Heart left ventricle (tissue), 16 donors: ENCODE measurements at regions not wholly inside any gene's neighbourhood (a gene's known extent, or its start where the extent isn't known, plus 50 kb on each side); places are given as distances from the start of the nearest gene placed in this dataset.
A peak's percentile ranks its signal among the peaks of the same experiment; 100 is the strongest.

Experiments used
- ATAC-seq, 4 donors: fragments of 200-7000 bp; cut with Tn5 transposase; one replicate each; pipeline ENCODE4 v1.9.1; 2020 to 2022; ENCODE audit warnings: moderate library complexity in 4 of 4, mild to moderate bottlenecking in 3 of 4, moderate number of reproducible peaks in 1 of 4
- DNase-seq, 5 donors: peaks; one replicate each; pipeline ENCODE4 v3.0.0-alpha.2; 2020
- H3K27ac ChIP-seq, 12 donors: fragments of 200-600 bp; sonication (generic) in 4 of 12; one replicate each; pipeline versions ENCODE4 v1.5.0 to v1.8.0; 2016 to 2022; ENCODE audit warnings: mild to moderate bottlenecking in 2 of 12
- H3K27me3 ChIP-seq, 9 donors: fragments of 200-600 bp; sonication (generic) in 2 of 9; one replicate each; pipeline versions ENCODE4 v1.5.1 to v1.8.0; 2016 to 2022; ENCODE audit warnings: mild to moderate bottlenecking in 3 of 9
- H3K36me3 ChIP-seq, 9 donors: fragments of 200-600 bp; sonication (generic) in 2 of 9; one replicate each; pipeline versions ENCODE4 v1.5.0 to v1.8.0; 2018 to 2022; ENCODE audit warnings: mild to moderate bottlenecking in 2 of 9
- H3K4me1 ChIP-seq, 12 donors: fragments of 200-600 bp; sonication (generic) in 4 of 12; one replicate each; pipeline versions ENCODE4 v1.5.0 to v1.8.0; 2016 to 2022; ENCODE audit warnings: mild to moderate bottlenecking in 3 of 12
- H3K4me3 ChIP-seq, 12 donors: fragments of 200-600 bp; sonication (generic) in 4 of 12; one replicate each; pipeline versions ENCODE4 v1.5.0 to v1.8.0; 2017 to 2022; ENCODE audit warnings: mild to moderate bottlenecking in 9 of 12, moderate library complexity in 4 of 12
- H3K9me3 ChIP-seq, 12 donors: fragments of 200-600 bp; sonication (generic) in 4 of 12; one replicate each; pipeline versions ENCODE4 v1.5.0 to v1.8.0; 2016 to 2022; ENCODE audit warnings: mild to moderate bottlenecking in 1 of 12
- CTCF ChIP-seq, 12 donors: fragments of 200-600 bp; sonication (generic) in 4 of 12; IDR thresholded peaks; one replicate each; pipeline versions ENCODE4 v1.5.0 to v1.8.0; 2018 to 2022; ENCODE audit warnings: antibody characterized with exemption in 12 of 12, mild to moderate bottlenecking in 5 of 12
- POLR2A ChIP-seq, 2 donors: fragments of 450-650 bp; IDR thresholded peaks; one replicate each; pipeline ENCODE4 v1.6.1; 2017; ENCODE audit warnings: antibody characterized with exemption in 2 of 2, mild to moderate bottlenecking in 2 of 2, moderate library complexity in 2 of 2
- WGBS, 4 donors: extraction: QIAGEN DNeasy Blood & Tissue Kit in 2 of 4; methylation state at CpG; one replicate each; pipeline versions ENCODE4 v1.1.5 to v1.1.7; 2013 to 2018; 5-methylcytosine and 5-hydroxymethylcytosine counted together
- intact Hi-C, 10 donors: fragments of 100-400 bp; cut with DNase I; formaldehyde crosslinking; loops; one replicate each; pipeline versions ENCODE4 v1.11.1 to v1.14.2; 2022
- donor health status: ischemic (EF 13 %, LVEDD 7.1; RV severe dilation, severe dysfunction).
- donor health status: healthy with polysubstance abuse.
- donor health status: DM: no; HTN: yes; CAD: no.
- donor health status: DM: no; HTN: no; CAD: no.
- donor health status: ischemic (EF 25% LVEDD 6.9; RV normal size, moderate dysfunction).
- donor health status: ischemic (EF 25% LVEDD 5.7; RV mildly dilated, moderate dysfunction).
- donor health status: healthy.
- donor health status: DM: yes; HTN: yes; CAD: no.
- donor health status: ischemic (EF 35%, LVEDD 5.7; RV mildly dilated, moderate dysfunction).
- donor health status: nonischemic (EF 11% LVEDD 7.7; RV severe dilation, severe dysfunction).
- donor health status: DM: yes; HTN: yes; CAD: no.
- donor health status: PGD.
- donor health status: ischemic (EF 29% LVEDD 5.4; RV normal size, mild dysfunction).
- donor health status: nonischemic (EF 23%, LVEDD 6.1; RV moderate dilation, normal function).

DNA sequence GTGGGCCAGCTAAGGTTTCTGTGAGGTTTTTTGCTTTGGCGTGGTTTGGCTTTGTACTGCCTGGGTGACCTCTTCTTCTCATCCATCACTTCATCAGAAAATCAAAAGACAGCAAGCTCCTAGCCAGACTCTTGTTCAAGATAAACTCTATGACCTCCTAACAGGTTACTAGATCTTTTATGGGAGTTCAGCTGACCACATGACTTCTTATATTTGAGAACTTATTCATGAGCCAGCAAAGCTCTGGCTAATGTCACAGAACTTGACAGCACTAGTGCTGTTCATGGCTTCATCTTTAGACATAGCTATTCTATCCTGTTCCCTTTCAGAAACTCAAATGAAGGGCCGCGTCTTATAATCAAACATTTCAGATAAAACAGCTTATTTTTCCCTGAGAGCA lies 527.1 kb upstream of the GOLIM4 start:
- intact Hi-C loops = loop anchor here in 4 of 10 donors (5.0 to 10.0 kb wide), 3 partner anchors 108 to 410 kb away; no protein-coding TSS in a partner anchor
- Histone ChIP-seq H3K36me3 (no peaks in the 10 kb centered on the region), H3K4me1 (no peaks in the 10 kb centered on the region), H3K9me3 (no peaks in the 10 kb centered on the region), H3K27ac (no peak overlapping the region), H3K4me3 (no peak overlapping the region), H3K27me3 (peaks cover 0 to under 1% (median 0%) of the 10 kb centered on the region in 9 donors)
- no peak for TF ChIP-seq POLR2A (IDR thresholded peaks at IDR 0.05)
- no peak for TF ChIP-seq CTCF (IDR thresholded peaks at IDR 0.05)
- DNase-seq (peak in 1 of 5 donors; percentile 26), ATAC-seq (peak in 3 of 4 donors; percentile 45 to 76 (median 56))
- 42 to 58% (median 56%) methylated on average over 3 of the region's 3 CpGs for WGBS, 4 donors

DNA sequence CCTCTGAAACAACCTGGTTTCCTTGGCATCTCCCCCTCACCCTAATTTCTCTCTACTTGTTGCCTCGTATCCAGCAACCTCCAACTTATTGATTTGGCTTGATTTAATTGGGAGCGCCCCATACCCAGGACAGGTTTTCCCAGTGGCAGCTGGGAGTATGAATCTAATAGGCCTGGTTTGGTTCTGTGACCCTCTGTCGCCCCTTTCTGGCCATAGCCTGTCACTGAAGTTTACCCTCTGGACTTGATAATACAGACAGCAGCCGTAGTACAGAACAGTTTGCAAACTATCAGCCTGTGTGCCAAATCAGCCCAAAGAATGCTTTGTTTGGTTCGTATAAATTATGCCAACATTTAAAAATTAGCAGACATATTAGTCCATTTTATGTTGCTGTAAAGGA lies 525.1 kb upstream of the GOLIM4 start:
- no peaks in the 10 kb centered on the region for H3K9me3 ChIP-seq
- TF ChIP-seq CTCF (IDR thresholded peaks at IDR 0.05) = peak in 11 of 12 donors; percentile 7 to 48 (median 19)
- no peak for TF ChIP-seq POLR2A (IDR thresholded peaks at IDR 0.05)
- WGBS, 4 donors = 74 to 90% (median 82%) methylated on average over 5 of the region's 5 CpGs
- H3K27me3 ChIP-seq = no peaks in the 10 kb centered on the region
- H3K27ac ChIP-seq = no peak overlapping the region
- ATAC-seq (no peak), DNase-seq (no peak)
- no peak overlapping the region for H3K4me3 ChIP-seq
- intact Hi-C loops = loop anchor here in 4 of 10 donors (5.0 to 10.0 kb wide), 3 partner anchors 106 to 409 kb away; no protein-coding TSS in a partner anchor
- no peaks in the 10 kb centered on the region for H3K4me1 ChIP-seq
- H3K36me3 ChIP-seq = no peaks in the 10 kb centered on the region

DNA sequence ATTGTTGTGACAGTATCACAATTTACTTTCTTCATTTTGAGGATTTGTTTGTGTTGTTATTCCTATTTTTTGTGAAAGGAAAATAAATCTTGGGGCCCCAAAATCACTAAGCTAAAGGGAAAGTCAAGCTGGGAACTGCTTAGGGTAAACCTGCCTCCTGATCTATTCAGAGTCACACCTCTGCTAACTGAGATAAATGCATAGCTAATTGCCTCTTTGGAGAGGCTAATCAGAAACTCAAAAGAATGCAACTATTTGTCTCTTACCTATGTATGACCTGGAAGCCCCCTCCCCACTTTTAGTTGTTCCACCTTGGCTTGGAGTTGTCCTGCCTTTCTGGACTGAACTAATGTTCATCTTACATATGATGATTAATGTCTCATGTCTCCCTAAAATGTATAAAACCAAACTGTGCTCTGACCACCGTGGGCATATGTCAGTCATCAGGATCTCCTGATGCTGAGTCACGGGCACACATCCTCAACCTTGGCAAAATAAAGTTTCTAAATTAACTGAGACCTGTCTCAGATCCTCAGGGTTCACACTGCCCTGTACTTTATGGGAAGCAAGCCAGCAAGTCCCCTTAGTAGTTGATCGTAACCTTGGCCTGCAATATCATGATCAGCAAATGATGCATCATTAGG lies 523.2 kb upstream of the GOLIM4 start:
- DNase-seq = no peak
- Histone ChIP-seq H3K9me3 (no peaks in the 10 kb centered on the region), H3K27me3 (no peaks in the 10 kb centered on the region), H3K36me3 (no peaks in the 10 kb centered on the region), H3K27ac (no peak overlapping the region), H3K4me1 (no peaks in the 10 kb centered on the region), H3K4me3 (no peak overlapping the region)
- 80 to 88% (median 83%) methylated on average over 3 of the region's 3 CpGs for WGBS, 4 donors
- intact Hi-C loops = loop anchor here in 1 of 10 donors (10.0 kb wide), 1 partner anchor 404 kb away; no protein-coding TSS in a partner anchor
- no peak for ATAC-seq
- TF ChIP-seq CTCF (IDR thresholded peaks at IDR 0.05) (no peak), POLR2A (IDR thresholded peaks at IDR 0.05) (no peak)

DNA sequence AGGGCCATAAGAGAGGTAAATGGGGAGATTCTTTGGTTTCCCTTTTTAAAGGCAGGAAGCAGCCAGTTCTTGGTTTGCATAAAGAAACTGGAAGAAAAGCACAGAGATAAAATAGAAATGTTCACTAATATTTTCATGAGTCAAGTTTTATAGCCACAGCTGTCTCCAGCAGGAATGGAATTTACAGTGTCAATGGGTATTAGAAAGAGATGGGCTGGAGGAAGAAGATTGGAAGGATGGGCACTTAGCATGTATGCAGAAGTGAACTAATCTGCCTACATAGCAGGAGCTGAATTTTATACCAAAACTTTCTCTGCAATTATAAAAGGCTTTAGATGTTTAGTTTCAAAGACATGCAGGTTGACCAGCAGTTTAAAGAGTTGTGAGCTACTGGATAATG lies 521.9 kb upstream of the GOLIM4 start:
- TF ChIP-seq POLR2A (IDR thresholded peaks at IDR 0.05) (no peak), CTCF (IDR thresholded peaks at IDR 0.05) (no peak)
- H3K9me3 ChIP-seq = no peaks in the 10 kb centered on the region
- H3K27ac ChIP-seq = no peak overlapping the region
- intact Hi-C loops = loop anchor here in 1 of 10 donors (10.0 kb wide), 1 partner anchor 403 kb away; no protein-coding TSS in a partner anchor
- ATAC-seq = no peak
- H3K36me3 ChIP-seq = no peaks in the 10 kb centered on the region
- H3K4me3 ChIP-seq = no peak overlapping the region
- no peaks in the 10 kb centered on the region for H3K4me1 ChIP-seq
- H3K27me3 ChIP-seq = peaks cover 0 to 1% (median 0%) of the 10 kb centered on the region in 9 donors
- no peak for DNase-seq
